HG02970 (cell line): ENCODE measurements at regions not wholly inside any gene's neighbourhood (a gene's known extent, or its start where the extent isn't known, plus 50 kb on each side); places are given as distances from the start of the nearest gene placed in this dataset.

Experiments used
- ATAC-seq: cut with Tn5 transposase; IDR thresholded peaks from one replicate; pipeline ENCODE4 v1.9.1; 2021; ENCODE audit warnings: mild to moderate bottlenecking, moderate library complexity, moderate number of reproducible peaks; ENCODE audit not compliant: unreplicated experiment, low FRiP score

GRCh38 chr10:128277267-128277840, 151.1 kb upstream of the MKI67 start:
- no peak for ATAC-seq

GRCh38 chr10:128278362-128278761, 152.1 kb upstream of the MKI67 start:
- ATAC-seq, result no peak

GRCh38 chr10:128280271-128280670, 154.0 kb upstream of the MKI67 start:
- no peak for ATAC-seq

GRCh38 chr10:128281343-128281742, 155.1 kb upstream of the MKI67 start:
- ATAC-seq, result no peak

GRCh38 chr10:128281861-128282260, 155.6 kb upstream of the MKI67 start:
- ATAC-seq, result no peak

- ATAC-seq, result no peak
Measured at GRCh38 chr10:128286141-128286761, 160.0 kb upstream of the MKI67 start.

GRCh38 chr10:128286762-128287500, 160.7 kb upstream of the MKI67 start:
- no peak for ATAC-seq

GRCh38 chr10:128287921-128288320, 161.7 kb upstream of the MKI67 start:
- ATAC-seq, result no peak

- no peak for ATAC-seq
Measured at GRCh38 chr10:128289621-128290020, 163.4 kb upstream of the MKI67 start.

- no peak for ATAC-seq
Measured at GRCh38 chr10:128295003-128295402, 168.8 kb upstream of the MKI67 start.

- ATAC-seq, result no peak
Measured at GRCh38 chr10:128296253-128297007, 170.2 kb upstream of the MKI67 start.

- ATAC-seq, result no peak
Measured at GRCh38 chr10:128297709-128298378, 171.6 kb upstream of the MKI67 start.

- ATAC-seq, result no peak
Measured at GRCh38 chr10:128298587-128298986, 172.4 kb upstream of the MKI67 start.

- no peak for ATAC-seq
Measured at GRCh38 chr10:128300290-128300824, 174.1 kb upstream of the MKI67 start.

GRCh38 chr10:128301051-128301450, 174.8 kb upstream of the MKI67 start:
- no peak for ATAC-seq

GRCh38 chr10:128302808-128303207, 176.6 kb upstream of the MKI67 start:
- no peak for ATAC-seq

- ATAC-seq, result no peak
Measured at GRCh38 chr10:128304271-128304670, 178.0 kb upstream of the MKI67 start.

GRCh38 chr10:128305601-128306345, 179.6 kb upstream of the MKI67 start:
- no peak for ATAC-seq

GRCh38 chr10:128306535-128306934, 180.3 kb upstream of the MKI67 start:
- ATAC-seq, result no peak

GRCh38 chr10:128306966-128307365, 180.7 kb upstream of the MKI67 start:
- ATAC-seq, result no peak
